IMR-90 (cell line): ENCODE measurements at regions not wholly inside any gene's neighbourhood (a gene's known extent, or its start where the extent isn't known, plus 50 kb on each side); places are given as distances from the start of the nearest gene placed in this dataset.

Experiments used
- ATAC-seq: fragments of 200-7000 bp; cut with Tn5 transposase; 2 replicates; pipeline ENCODE4 v1.9.1; 2020; ENCODE audit warnings: low read depth, mild to moderate bottlenecking, moderate library complexity
- BruUV-seq: library from RNA; stranded (reverse); fragments of 400-500 nt; replicated peaks from 2 replicates; lab custom pipeline; 2021; lab: Mats Ljungman, UMichigan
- CTCF ChIA-PET: fragments of 300-600 bp; formaldehyde crosslinking; extraction: SDS; loops from one replicate; lab custom pipeline; 2021; ENCODE audit warnings: antibody characterized with exemption; lab: Yijun Ruan, JAX
- POLR2A ChIA-PET: fragments of 300-600 bp; sonication (Branson Sonifier 250); formaldehyde crosslinking; loops from one replicate; lab custom pipeline; 2022; ENCODE audit warnings: antibody characterized with exemption; ENCODE audit not compliant: unreplicated experiment; lab: Charles Lee
- DNase-seq: peaks from one replicate; pipeline ENCODE4 v3.0.0; 2013
- H2AFZ ChIP-seq: replicated peaks from 2 replicates; pipeline ENCODE3; 2013; ENCODE audit warnings: low read length, mild to moderate bottlenecking; ENCODE audit not compliant: poor library complexity
- H2AK5ac ChIP-seq: 2 replicates; pipeline ENCODE4 v1.6.1; 2013; ENCODE audit warnings: low read depth, low read length, inconsistent platforms
- H2AK9ac ChIP-seq: replicated peaks from 2 replicates; pipeline ENCODE3; 2013; ENCODE audit warnings: mild to moderate bottlenecking, low read depth, low read length, moderate library complexity; ENCODE audit not compliant: poor library complexity
- H2BK120ac ChIP-seq: 2 replicates; pipeline ENCODE4 v1.6.1; 2013; ENCODE audit warnings: low read depth, low read length, inconsistent platforms
- H2BK15ac ChIP-seq: 3 replicates; pipeline ENCODE4 v1.6.1; 2013; ENCODE audit warnings: low read depth, low read length, inconsistent platforms
- H2BK20ac ChIP-seq: 2 replicates; pipeline ENCODE4 v1.6.1; 2013; ENCODE audit warnings: low read depth, mild to moderate bottlenecking, inconsistent platforms, low read length, moderate library complexity
- H2BK5ac ChIP-seq: 2 replicates; pipeline ENCODE4 v1.6.1; 2013; ENCODE audit warnings: mild to moderate bottlenecking, low read depth, low read length, inconsistent platforms; ENCODE audit not compliant: poor library complexity, severe bottlenecking
- H3K14ac ChIP-seq: replicated peaks from 2 replicates; pipeline ENCODE4 v1.6.1; 2013; ENCODE audit warnings: low read depth, low read length, inconsistent platforms
- H3K18ac ChIP-seq: 2 replicates; pipeline ENCODE4 v1.6.1; 2013; ENCODE audit warnings: low read depth, low read length, control low read depth
- H3K23ac ChIP-seq: 2 replicates; pipeline ENCODE4 v1.6.1; 2013; ENCODE audit warnings: low read depth, low read length, inconsistent platforms
- H3K27ac ChIP-seq: 2 replicates; pipeline ENCODE4 v1.5.1; 2013; ENCODE audit warnings: mild to moderate bottlenecking, control low read depth, low read length; ENCODE audit not compliant: insufficient read depth
- H3K27me3 ChIP-seq: 2 replicates; pipeline ENCODE4 v1.6.1; 2013; ENCODE audit warnings: low read length; ENCODE audit not compliant: control insufficient read depth, insufficient read depth
- H3K36me3 ChIP-seq: 2 replicates; pipeline ENCODE4 v1.6.1; 2013; ENCODE audit warnings: low read length, mixed read lengths; ENCODE audit not compliant: control insufficient read depth, insufficient read depth
- H3K4ac ChIP-seq: 2 replicates; pipeline ENCODE4 v1.6.1; 2013; ENCODE audit warnings: low read depth, low read length, inconsistent platforms
- H3K4me1 ChIP-seq: 2 replicates; pipeline ENCODE4 v1.6.1; 2013; ENCODE audit warnings: low read length, mixed read lengths; ENCODE audit not compliant: control insufficient read depth, insufficient read depth
- H3K4me2 ChIP-seq: 2 replicates; pipeline ENCODE4 v1.6.1; 2013; ENCODE audit warnings: low read depth, mild to moderate bottlenecking, control low read depth, low read length, moderate library complexity
- H3K4me3 ChIP-seq: 2 replicates; pipeline ENCODE4 v1.5.1; 2013; ENCODE audit warnings: low read depth, mild to moderate bottlenecking, control low read depth, low read length, moderate library complexity; ENCODE audit not compliant: insufficient read depth
- H3K56ac ChIP-seq: 2 replicates; pipeline ENCODE4 v1.6.1; 2013; ENCODE audit warnings: low read length, inconsistent platforms; ENCODE audit not compliant: insufficient read depth; ENCODE audit errors: extremely low read depth
- H3K79me1 ChIP-seq, 2 experiments: 2 replicates each; pipeline ENCODE4 v1.6.1; 2013; ENCODE audit warnings: low read length in 2 of 2, inconsistent platforms in 1 of 2, low read depth in 1 of 2
- H3K9ac ChIP-seq: 2 replicates; pipeline ENCODE4 v1.6.1; 2013; ENCODE audit warnings: low read depth, low read length, control low read depth
- H3K9me1 ChIP-seq: 2 replicates; pipeline ENCODE4 v1.6.1; 2013; ENCODE audit warnings: low read length, inconsistent platforms; ENCODE audit not compliant: insufficient read depth
- H3K9me3 ChIP-seq: 2 replicates; pipeline ENCODE4 v1.6.1; 2013; ENCODE audit warnings: low read length; ENCODE audit not compliant: control insufficient read depth, insufficient read depth
- H4K20me1 ChIP-seq: 2 replicates; pipeline ENCODE4 v1.6.1; 2013; ENCODE audit warnings: low read length, inconsistent platforms; ENCODE audit not compliant: insufficient read depth
- H4K5ac ChIP-seq: 2 replicates; pipeline ENCODE4 v1.6.1; 2013; ENCODE audit warnings: mild to moderate bottlenecking, low read depth, low read length, control low read depth
- H4K8ac ChIP-seq, 2 experiments: 2 replicates each; pipeline ENCODE4 v1.6.1; 2013; ENCODE audit warnings: low read depth in 2 of 2, low read length in 2 of 2, control low read depth in 1 of 2, inconsistent platforms in 1 of 2
- H4K91ac ChIP-seq: 2 replicates; pipeline ENCODE4 v1.6.1; 2013; ENCODE audit warnings: low read depth, low read length, inconsistent platforms; ENCODE audit not compliant: insufficient read depth
- BHLHE40 ChIP-seq: fragments of 150-350 bp; IDR thresholded peaks from 2 replicates; pipeline ENCODE4 v1.6.1; 2016; ENCODE audit warnings: mild to moderate bottlenecking, low read depth, low read length
- CEBPB ChIP-seq: IDR thresholded peaks from 2 replicates; pipeline ENCODE4 v1.6.1; 2012; ENCODE audit warnings: low read depth, low read length, improper control_type of control experiment
- CHD1 ChIP-seq: IDR thresholded peaks from 2 replicates; pipeline ENCODE4 v1.6.1; 2012; ENCODE audit warnings: low read depth, low read length, improper control_type of control experiment
- ELK1 ChIP-seq: fragments of 150-350 bp; IDR thresholded peaks from 2 replicates; pipeline ENCODE4 v1.6.1; 2016; ENCODE audit warnings: low read depth, mild to moderate bottlenecking, low read length, moderate library complexity, borderline replicate concordance
- FOS ChIP-seq: fragments of 150-350 bp; IDR thresholded peaks from 2 replicates; pipeline ENCODE4 v1.6.1; 2016; ENCODE audit warnings: low read depth, low read length
- MAFK ChIP-seq: IDR thresholded peaks from 2 replicates; pipeline ENCODE4 v1.6.1; 2012; ENCODE audit warnings: low read depth, low read length, improper control_type of control experiment
- NFE2L2 ChIP-seq: fragments of 150-350 bp; IDR thresholded peaks from 2 replicates; pipeline ENCODE4 v1.6.1; 2016; ENCODE audit warnings: low read depth, mild to moderate bottlenecking, low read length
- RAD21 ChIP-seq: IDR thresholded peaks from 2 replicates; pipeline ENCODE4 v1.6.1; 2012; ENCODE audit warnings: low read length, improper control_type of control experiment
- RCOR1 ChIP-seq: IDR thresholded peaks from 2 replicates; pipeline ENCODE4 v1.6.1; 2012; ENCODE audit warnings: mild to moderate bottlenecking, low read length, improper control_type of control experiment; ENCODE audit not compliant: insufficient replicate concordance
- SMC3 ChIP-seq: fragments of 150-350 bp; IDR thresholded peaks from 2 replicates; pipeline ENCODE4 v1.6.1; 2016; ENCODE audit warnings: low read depth, mild to moderate bottlenecking, antibody characterized with exemption, low read length, moderate library complexity
- dilution Hi-C: fragments of 300-500 bp; cut with HindIII; formaldehyde crosslinking; loops from one replicate; pipeline ENCODE4 v1.14.3; 2018; ENCODE audit warnings: low sequenced_read_pairs; ENCODE audit not compliant: unreplicated experiment
- in situ Hi-C: fragments of 300-500 bp; cut with MboI; formaldehyde crosslinking; loops from 3 replicates; pipeline ENCODE4 v1.14.3; 2019; ENCODE audit warnings: low sequenced_read_pairs, inconsistent platforms, mixed read lengths
- intact Hi-C: fragments of 100-400 bp; cut with micrococcal nuclease; formaldehyde crosslinking; loops from 2 replicates; pipeline ENCODE4 v1.10.0; 2022
- TF ChIP-seq, protein P1 (sequence below): fragments of 150-350 bp; IDR thresholded peaks from 2 replicates; pipeline ENCODE4 v1.6.1; 2017; ENCODE audit warnings: mild to moderate bottlenecking, antibody characterized with exemption, low read length, low read depth

- H2BK15ac ChIP-seq = no peak overlapping the region
- dilution Hi-C loops = no loop called here
- no peak overlapping the region for H2BK20ac ChIP-seq
- H3K27me3 ChIP-seq = no peaks in the 10 kb centered on the region
- no peak overlapping the region for H2AK9ac ChIP-seq
- DNase-seq (no peak), ATAC-seq (no peak)
- no peak overlapping the region for H3K4me3 ChIP-seq
- in situ Hi-C loops = no loop called here
- H4K5ac ChIP-seq = no peak overlapping the region
- ChIA-PET POLR2A (no interaction called here), CTCF (no interaction called here)
- no peak overlapping the region for H3K18ac ChIP-seq
- no peak overlapping the region for H3K4ac ChIP-seq
- BruUV-seq = no TSS peak
- H3K23ac ChIP-seq = no peak overlapping the region
- intact Hi-C loops = no loop called here
- no peak overlapping the region for H3K56ac ChIP-seq
- H2BK120ac ChIP-seq = no peak overlapping the region
- H4K8ac ChIP-seq = no peak overlapping the region
- H3K79me1 ChIP-seq = no peaks in the 10 kb centered on the region
- peaks cover 2% of the 10 kb centered on the region; the same call in 1 of the 2 replicates for H3K4me1 ChIP-seq
- no peaks in the 10 kb centered on the region for H4K20me1 ChIP-seq
- no peaks in the 10 kb centered on the region for H3K36me3 ChIP-seq
- no peak overlapping the region for H2BK5ac ChIP-seq
- H4K91ac ChIP-seq = no peak overlapping the region
- H3K4me2 ChIP-seq = no peak overlapping the region
- TF ChIP-seq CHD1 (no peak), SMC3 (no peak), FOS (no peak), CEBPB (no peak), RCOR1 (no peak), RAD21 (no peak), NFE2L2 (no peak), ELK1 (no peak), MAFK (no peak), BHLHE40 (no peak)
- TF ChIP-seq, protein P1, sequence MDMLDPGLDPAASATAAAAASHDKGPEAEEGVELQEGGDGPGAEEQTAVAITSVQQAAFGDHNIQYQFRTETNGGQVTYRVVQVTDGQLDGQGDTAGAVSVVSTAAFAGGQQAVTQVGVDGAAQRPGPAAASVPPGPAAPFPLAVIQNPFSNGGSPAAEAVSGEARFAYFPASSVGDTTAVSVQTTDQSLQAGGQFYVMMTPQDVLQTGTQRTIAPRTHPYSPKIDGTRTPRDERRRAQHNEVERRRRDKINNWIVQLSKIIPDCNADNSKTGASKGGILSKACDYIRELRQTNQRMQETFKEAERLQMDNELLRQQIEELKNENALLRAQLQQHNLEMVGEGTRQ = no peak
- H3K9ac ChIP-seq = no peak overlapping the region
- no peak overlapping the region for H2AK5ac ChIP-seq
- no peak overlapping the region for H2AFZ ChIP-seq
- no peaks in the 10 kb centered on the region; the same call in 1 of the 2 replicates for H3K9me1 ChIP-seq
- no peaks in the 10 kb centered on the region for H3K9me3 ChIP-seq
- no peak overlapping the region for H3K27ac ChIP-seq
- H3K14ac ChIP-seq = no peak overlapping the region
Measured at GRCh38 chr12:42976620-42977019, 387.1 kb upstream of the PRICKLE1 start.
